C4-2B (cell line): ENCODE measurements at regions not wholly inside any gene's neighbourhood (a gene's known extent, or its start where the extent isn't known, plus 50 kb on each side); places are given as distances from the start of the nearest gene placed in this dataset.

Experiments
- CTCF ChIP-seq: fragments of 450-650 bp; conservative IDR thresholded peaks from 2 replicates; pipeline ENCODE4 v1.5.1; 2017; ENCODE audit warnings: mild to moderate bottlenecking
- ZFX ChIP-seq: fragments of 450-650 bp; IDR thresholded peaks from 2 replicates; pipeline ENCODE4 v1.6.1; 2017

- TF ChIP-seq CTCF (no peak), ZFX (no peak)
These were observed 52.3 kb upstream of the GALNT15 start for GRCh38 chr3:16122155-16122554.
